K562 (cell line): ENCODE measurements at regions not wholly inside any gene's neighbourhood (a gene's known extent, or its start where the extent isn't known, plus 50 kb on each side); places are given as distances from the start of the nearest gene placed in this dataset.

Experiments
- ATAC-seq: fragments of 200-7000 bp; cut with Tn5 transposase; 3 replicates; pipeline ENCODE4 v1.9.1; 2020; ENCODE audit warnings: moderate library complexity
- BruUV-seq: library from RNA; stranded (reverse); fragments of 400-500 nt; replicated peaks from 2 replicates; lab custom pipeline; 2021; lab: Mats Ljungman, UMichigan
- CTCF ChIA-PET: fragments of 300-600 bp; formaldehyde crosslinking; extraction: SDS; loops from one replicate; lab custom pipeline; 2021; ENCODE audit warnings: low intra/inter-chr PET ratio; lab: Yijun Ruan, JAX
- POLR2A ChIA-PET: fragments of 300-600, 350-650 bp; sonication (Branson Sonifier 250); formaldehyde crosslinking; extraction: SDS; loops from one replicate; lab custom pipeline; 2021; ENCODE audit warnings: antibody characterized with exemption, inconsistent platforms; lab: Yijun Ruan, JAX
- DNase-seq, 4 experiments: peaks; one replicate each; pipeline versions ENCODE4 v3.0.0 to v3.0.0-alpha.2; 2011 to 2018; ENCODE audit warnings: low spot score in 3 of 4, mixed read lengths in 3 of 4; ENCODE audit errors: extremely low read depth in 1 of 4
- FAIRE-seq: peaks from 2 replicates; lab custom pipeline; 2011; peaks lifted over from hg19 to GRCh38; lab: Jason Lieb, UNC
- H2AFZ ChIP-seq: 2 replicates; pipeline ENCODE4 v1.6.0; 2011; ENCODE audit warnings: low read depth, low read length, control low read depth, inconsistent platforms
- H3K27ac ChIP-seq: fragments of 200-600 bp; 3 replicates; pipeline ENCODE4 v1.8.0; 2011; ENCODE audit warnings: low read depth, mild to moderate bottlenecking, control low read depth, inconsistent platforms, low read length, moderate library complexity, mixed read lengths; ENCODE audit errors: extremely low read depth
- H3K27me3 ChIP-seq, 2 experiments: fragments of 300-600 bp in 1 of 2; 2 replicates in 1 of 2; 3 replicates in 1 of 2; pipeline versions ENCODE4 v1.6.0 to v1.8.0; 2011; ENCODE audit warnings: inconsistent platforms in 2 of 2, low read length in 2 of 2, mild to moderate bottlenecking in 1 of 2, mixed read lengths in 1 of 2, moderate library complexity in 1 of 2; ENCODE audit not compliant: control insufficient read depth in 2 of 2, insufficient read depth in 2 of 2
- H3K36me3 ChIP-seq: fragments of 300-600 bp; 3 replicates; pipeline ENCODE4 v1.8.0; 2011; ENCODE audit warnings: mild to moderate bottlenecking, low read length, inconsistent platforms; ENCODE audit not compliant: control insufficient read depth, insufficient read depth
- H3K4me1 ChIP-seq, 2 experiments: fragments of 200-600 bp in 1 of 2; replicated peaks in 1 of 2; 2 replicates in 1 of 2; 3 replicates in 1 of 2; pipeline versions ENCODE4 v1.5.1 to v1.8.0; 2011; ENCODE audit warnings: inconsistent platforms in 2 of 2, low read length in 2 of 2, mild to moderate bottlenecking in 1 of 2, mixed read lengths in 1 of 2, moderate library complexity in 1 of 2; ENCODE audit not compliant: control insufficient read depth in 2 of 2, insufficient read depth in 2 of 2
- H3K4me2 ChIP-seq: 2 replicates; pipeline ENCODE4 v1.6.1; 2011; ENCODE audit warnings: low read length, control low read depth, inconsistent platforms, mixed read lengths; ENCODE audit not compliant: insufficient read depth
- H3K4me3 ChIP-seq: fragments of 200-600 bp; sonication (generic), shearing (Covaris generic); 2 replicates; pipeline ENCODE4 v1.5.1; 2016; ENCODE audit warnings: control low read depth, inconsistent platforms
- H3K79me2 ChIP-seq: fragments of 200-600 bp; 3 replicates; pipeline ENCODE4 v1.8.0; 2011; ENCODE audit warnings: low read length, inconsistent platforms; ENCODE audit not compliant: control insufficient read depth, insufficient read depth
- H3K9ac ChIP-seq, 2 experiments: 2 replicates each; pipeline versions ENCODE4 v1.6.0 to v1.6.1; 2011; ENCODE audit warnings: low read depth in 2 of 2, low read length in 2 of 2, control low read depth in 1 of 2, inconsistent platforms in 1 of 2, mild to moderate bottlenecking in 1 of 2, mixed read lengths in 1 of 2; ENCODE audit not compliant: insufficient read depth in 1 of 2
- H3K9me1 ChIP-seq: one replicate; pipeline ENCODE4 v1.6.0; 2011; ENCODE audit warnings: inconsistent platforms, mild to moderate bottlenecking, low read length, moderate library complexity; ENCODE audit not compliant: control insufficient read depth, insufficient read depth
- H3K9me3 ChIP-seq: replicated peaks from 2 replicates; pipeline ENCODE4 v1.5.1; 2011; ENCODE audit warnings: low read depth, low read length, inconsistent platforms; ENCODE audit not compliant: control insufficient read depth, insufficient read depth
- H4K20me1 ChIP-seq: replicated peaks from 2 replicates; pipeline ENCODE4 v1.6.1; 2011; ENCODE audit warnings: low read length, inconsistent platforms, mixed read lengths; ENCODE audit not compliant: control insufficient read depth, insufficient read depth
- ARHGAP35 ChIP-seq: fragments of 450-650 bp; IDR thresholded peaks from 2 replicates; pipeline ENCODE4 v1.6.1; 2018; ENCODE audit not compliant: partially characterized antibody
- BCOR ChIP-seq: fragments of 450-650 bp; IDR thresholded peaks from 2 replicates; pipeline ENCODE4 v1.6.1; 2016
- ETV1 ChIP-seq: fragments of 450-650 bp; conservative IDR thresholded peaks from 2 replicates; pipeline ENCODE4 v1.6.1; 2016; ENCODE audit warnings: missing genetic modification characterization, control low read depth, low read depth, missing compliant biosample characterization
- EWSR1 ChIP-seq: fragments of 450-650 bp; IDR thresholded peaks from 2 replicates; pipeline ENCODE4 v1.6.1; 2018; ENCODE audit warnings: borderline replicate concordance, mild to moderate bottlenecking, low read depth, moderate library complexity; ENCODE audit not compliant: partially characterized antibody
- KLF16 ChIP-seq: IDR thresholded peaks from 2 replicates; pipeline ENCODE4 v1.6.1; 2016; ENCODE audit warnings: antibody characterized with exemption
- NCOA2 ChIP-seq, 2 experiments: fragments of 450-650 bp; IDR thresholded peaks; 2 replicates each; pipeline ENCODE4 v1.6.1; 2018; ENCODE audit warnings: mild to moderate bottlenecking in 2 of 2, moderate library complexity in 1 of 2; ENCODE audit not compliant: partially characterized antibody in 2 of 2
- NFXL1 ChIP-seq: fragments of 450-650 bp; formaldehyde crosslinking; IDR thresholded peaks from 2 replicates; pipeline ENCODE4 v1.4.0; 2021; ENCODE audit warnings: mild to moderate bottlenecking
- RAD51 ChIP-seq: fragments of 450-650 bp; IDR thresholded peaks from 2 replicates; pipeline ENCODE4 v1.7.1; 2016; ENCODE audit warnings: low read depth, mild to moderate bottlenecking, borderline replicate concordance
- SIX5 ChIP-seq, 2 experiments: IDR thresholded peaks; 2 replicates each; pipeline ENCODE4 v1.6.1; 2011; ENCODE audit warnings: low read length in 2 of 2, borderline replicate concordance in 1 of 2, low read depth in 1 of 2, mild to moderate bottlenecking in 1 of 2, moderate library complexity in 1 of 2; ENCODE audit not compliant: insufficient read depth in 1 of 2
- SLC30A9 ChIP-seq: fragments of 250-450 bp; sonication (Bioruptor Pico); IDR thresholded peaks from 2 replicates; pipeline ENCODE4 v1.8.0; 2022; ENCODE audit warnings: mild to moderate bottlenecking, moderate library complexity
- TEAD2 ChIP-seq: fragments of 450-650 bp; IDR thresholded peaks from 2 replicates; pipeline ENCODE4 v1.6.1; 2016; ENCODE audit warnings: missing genetic modification characterization, control low read depth, missing compliant biosample characterization
- ZNF133 ChIP-seq: fragments of 250-450 bp; sonication (Bioruptor Pico); IDR thresholded peaks from 2 replicates; pipeline ENCODE4 v1.4.0; 2020; ENCODE audit warnings: mild to moderate bottlenecking
- ZNF57 ChIP-seq: fragments of 450-650 bp; formaldehyde crosslinking; IDR thresholded peaks from 2 replicates; pipeline ENCODE4 v1.4.0; 2020; ENCODE audit warnings: mild to moderate bottlenecking, moderate library complexity
- ZNF655 ChIP-seq: fragments of 250-450 bp; sonication (Bioruptor Pico); IDR thresholded peaks from 2 replicates; pipeline ENCODE4 v1.5.0; 2021
- WGBS: fragments of 100-300 bp; shearing (Covaris generic); methylation state at CpG from one replicate; pipeline ENCODE4 v1.1.6; 2016; ENCODE audit warnings: low coverage, mixed read lengths; ENCODE audit not compliant: insufficient coverage; ENCODE audit errors: missing lambda C conversion rate; 5-methylcytosine and 5-hydroxymethylcytosine counted together
- in situ Hi-C: fragments of 300-500 bp; cut with MboI; formaldehyde crosslinking; loops from 4 replicates; pipeline ENCODE4 v1.15.0; 2018; ENCODE audit warnings: inconsistent platforms, mixed read lengths
- intact Hi-C: fragments of 100-400 bp; cut with micrococcal nuclease; formaldehyde crosslinking; loops from 2 replicates; pipeline ENCODE4 v1.14.2; 2022

- Histone ChIP-seq H3K9ac (no peak overlapping the region), H3K4me1 (no peaks in the 10 kb centered on the region), H2AFZ (no peak overlapping the region), H3K27ac (no peak overlapping the region), H4K20me1 (no peaks in the 10 kb centered on the region), H3K27me3 (no peaks in the 10 kb centered on the region), H3K9me1 (no peaks in the 10 kb centered on the region), H3K4me3 (no peak overlapping the region), H3K36me3 (no peaks in the 10 kb centered on the region), H3K4me2 (no peak overlapping the region), H3K79me2 (no peaks in the 10 kb centered on the region), H3K9me3 (no peaks in the 10 kb centered on the region)
- in situ Hi-C loops (no loop called here), intact Hi-C loops (no loop called here)
- no peak for DNase-seq
- no TSS peak for BruUV-seq
- WGBS, result 23% methylated on average over 3 of the region's 5 CpGs
- FAIRE-seq, result no peak
- TF ChIP-seq SLC30A9 (CRISPR knock-in tag), result no peak
- TF ChIP-seq RAD51, result no peak
- no peak for TF ChIP-seq NCOA2 (IDR thresholded peaks at IDR 0.05; ENCODE audit: partially characterized antibody in 2 of 2)
- TF ChIP-seq ZNF655, result no peak
- TF ChIP-seq BCOR, result no peak
- TF ChIP-seq ZNF57 (CRISPR knock-in tag), result no peak
- TF ChIP-seq EWSR1, result no peak
- TF ChIP-seq KLF16, result no peak
- TF ChIP-seq TEAD2, result no peak
- TF ChIP-seq ETV1, result no peak
- no peak for TF ChIP-seq ARHGAP35
- no peak for TF ChIP-seq SIX5 (IDR thresholded peaks at IDR 0.05; ENCODE audit: borderline replicate concordance in 1 of 2, insufficient read depth in 1 of 2, low read depth in 1 of 2, low read length in 2 of 2)
- TF ChIP-seq ZNF133 (CRISPR knock-in tag), result no peak
- TF ChIP-seq NFXL1 (CRISPR knock-in tag), result no peak
- ChIA-PET POLR2A (interaction anchor here (1.1 kb wide), 1 partner anchor 11 kb away, joined by 3 read pairs; no protein-coding TSS in a partner anchor), CTCF (no interaction called here)
- ATAC-seq, result no peak
Measured at GRCh38 chr9:3608011-3608410, 82.2 kb upstream of the RFX3 start.
